Stomach (tissue), 8 donors: ENCODE measurements at regions not wholly inside any gene's neighbourhood (a gene's known extent, or its start where the extent isn't known, plus 50 kb on each side); places are given as distances from the start of the nearest gene placed in this dataset.
A peak's percentile ranks its signal among the peaks of the same experiment; 100 is the strongest.

Experiments
- DNase-seq, 2 donors: peaks; one replicate each; pipeline versions ENCODE4 v3.0.0 to v3.0.0-alpha.2; 2013 to 2019
- H3K27ac ChIP-seq, 5 donors: fragments of 200-600 bp in 4 of 5; sonication (generic) in 4 of 5; one replicate each; pipeline ENCODE4 v1.5.1; 2013 to 2019; ENCODE audit warnings: mild to moderate bottlenecking in 1 of 5, moderate library complexity in 1 of 5
- H3K27me3 ChIP-seq, 3 donors: fragments of 200-600 bp; sonication (generic); one replicate each; pipeline ENCODE4 v1.5.1; 2017 to 2019; ENCODE audit warnings: mixed run types in 1 of 3
- H3K36me3 ChIP-seq, 4 donors: fragments of 200-600 bp; sonication (generic); 1 replicate in 3 of 4; 2 replicates in 1 of 4; pipeline ENCODE4 v1.5.1; 2016 to 2019
- H3K4me1 ChIP-seq, 4 donors: fragments of 200-600 bp; sonication (generic); one replicate each; pipeline ENCODE4 v1.5.1; 2016 to 2019
- H3K4me3 ChIP-seq, 4 donors: fragments of 200-600 bp; sonication (generic) in 3 of 4; one replicate each; pipeline ENCODE4 v1.5.1; 2016 to 2019; ENCODE audit warnings: mild to moderate bottlenecking in 1 of 4
- H3K9me3 ChIP-seq, 4 donors: fragments of 200-600 bp; sonication (generic); one replicate each; pipeline ENCODE4 v1.5.1; 2016 to 2019
- EP300 ChIP-seq: sonication (generic); formaldehyde crosslinking; IDR thresholded peaks from one replicate; pipeline ENCODE4 v1.6.1; 2017; ENCODE audit warnings: antibody characterized with exemption
- POLR2A ChIP-seq, 4 donors: fragments of 450-650 bp; IDR thresholded peaks; one replicate each; pipeline ENCODE4 v1.6.1; 2016; ENCODE audit warnings: antibody characterized with exemption in 4 of 4, control low read depth in 2 of 4, mild to moderate bottlenecking in 1 of 4, moderate library complexity in 1 of 4
- POLR2AphosphoS5 ChIP-seq, 3 donors: sonication (generic); formaldehyde crosslinking; IDR thresholded peaks; one replicate each; pipeline ENCODE4 v1.6.1; 2016; ENCODE audit warnings: antibody characterized with exemption in 3 of 3
- WGBS, 5 donors: extraction: QIAGEN DNeasy Blood & Tissue Kit in 3 of 5; methylation state at CpG; one replicate each; pipeline versions ENCODE4 v1.1.5 to v1.1.7; 2013 to 2018; 5-methylcytosine and 5-hydroxymethylcytosine counted together
- intact Hi-C: fragments of 100-400 bp; cut with DNase I; formaldehyde crosslinking; loops from one replicate; pipeline ENCODE4 v1.15.1; 2023; ENCODE audit warnings: low total_unique reads
- TF ChIP-seq, protein P1 (sequence below), 7 experiments: fragments of 450-650 bp in 4 of 7; fragments of 200-600 bp in 3 of 7; sonication (generic) in 3 of 7; IDR thresholded peaks; one replicate each; pipeline ENCODE4 v1.5.1; 2016 to 2019; ENCODE audit warnings: antibody characterized with exemption in 7 of 7, control low read depth in 2 of 7, mild to moderate bottlenecking in 1 of 7
- donor health status: healthy with polysubstance abuse.
- donor health status: Bipolar disorder and iron deficiency.
- donor health status: healthy.

DNA sequence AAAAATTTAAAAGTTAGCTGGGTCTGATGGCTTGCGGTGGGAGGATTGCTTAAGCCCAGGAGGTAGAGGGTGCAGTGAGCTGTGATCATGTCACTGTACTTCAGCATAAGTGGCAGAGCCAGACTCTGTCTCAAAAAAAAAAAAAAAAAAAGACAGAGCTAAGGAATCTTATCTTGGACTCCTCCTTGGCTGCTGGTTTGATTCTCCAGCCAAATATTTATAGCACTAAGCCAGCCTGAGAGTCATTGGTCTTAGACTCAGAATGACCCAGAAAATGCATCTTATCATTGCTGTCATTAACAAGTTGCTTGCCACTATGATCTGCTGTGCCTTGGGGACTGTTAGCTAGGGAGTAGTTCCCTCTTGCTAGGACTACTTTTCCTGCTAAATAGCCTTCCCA, 164.7 kb downstream of the GNAT3 start:
- no peaks in the 10 kb centered on the region for H3K27me3 ChIP-seq
- intact Hi-C loops, result no loop called here
- no peak overlapping the region for H3K4me3 ChIP-seq
- H3K9me3 ChIP-seq, result no peaks in the 10 kb centered on the region
- TF ChIP-seq, protein P1, sequence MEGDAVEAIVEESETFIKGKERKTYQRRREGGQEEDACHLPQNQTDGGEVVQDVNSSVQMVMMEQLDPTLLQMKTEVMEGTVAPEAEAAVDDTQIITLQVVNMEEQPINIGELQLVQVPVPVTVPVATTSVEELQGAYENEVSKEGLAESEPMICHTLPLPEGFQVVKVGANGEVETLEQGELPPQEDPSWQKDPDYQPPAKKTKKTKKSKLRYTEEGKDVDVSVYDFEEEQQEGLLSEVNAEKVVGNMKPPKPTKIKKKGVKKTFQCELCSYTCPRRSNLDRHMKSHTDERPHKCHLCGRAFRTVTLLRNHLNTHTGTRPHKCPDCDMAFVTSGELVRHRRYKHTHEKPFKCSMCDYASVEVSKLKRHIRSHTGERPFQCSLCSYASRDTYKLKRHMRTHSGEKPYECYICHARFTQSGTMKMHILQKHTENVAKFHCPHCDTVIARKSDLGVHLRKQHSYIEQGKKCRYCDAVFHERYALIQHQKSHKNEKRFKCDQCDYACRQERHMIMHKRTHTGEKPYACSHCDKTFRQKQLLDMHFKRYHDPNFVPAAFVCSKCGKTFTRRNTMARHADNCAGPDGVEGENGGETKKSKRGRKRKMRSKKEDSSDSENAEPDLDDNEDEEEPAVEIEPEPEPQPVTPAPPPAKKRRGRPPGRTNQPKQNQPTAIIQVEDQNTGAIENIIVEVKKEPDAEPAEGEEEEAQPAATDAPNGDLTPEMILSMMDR (IDR thresholded peaks at IDR 0.05), result no peak
- TF ChIP-seq EP300 (no peak), POLR2A (IDR thresholded peaks at IDR 0.05) (no peak), POLR2AphosphoS5 (IDR thresholded peaks at IDR 0.05) (no peak)
- peaks cover 0 to 5% (median 2%) of the 10 kb centered on the region in 4 donors for H3K4me1 ChIP-seq
- 89 to 95% (median 93%) methylated on average over 1 of the region's 1 CpG for whole genome bisulfite sequencing, 5 donors
- no peak for DNase-seq
- no peak overlapping the region for H3K27ac ChIP-seq
- H3K36me3 ChIP-seq, result no peaks in the 10 kb centered on the region

DNA sequence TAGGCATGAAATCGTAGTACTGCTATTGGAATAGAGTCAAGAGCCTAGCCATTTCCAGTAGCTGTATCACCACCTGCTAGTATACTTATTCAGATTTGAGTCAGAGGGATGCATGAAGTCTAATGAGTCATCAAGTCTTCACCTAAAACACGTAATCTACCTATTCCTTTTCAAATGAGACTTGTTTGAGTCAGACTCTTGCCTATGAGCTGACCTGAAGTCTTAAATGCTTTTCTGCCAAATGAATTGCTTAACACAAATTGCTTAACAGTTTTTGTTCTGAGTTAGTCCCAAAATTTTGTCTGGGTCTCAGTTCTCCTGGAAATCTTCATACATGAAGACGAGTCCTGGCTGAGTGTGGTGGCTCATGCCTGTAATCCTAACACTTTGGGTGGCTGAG, 165.2 kb downstream of the GNAT3 start:
- no peaks in the 10 kb centered on the region for H3K9me3 ChIP-seq
- 61 to 81% (median 68%) methylated on average over 3 of the region's 3 CpGs for WGBS, 5 donors
- H3K36me3 ChIP-seq, result no peaks in the 10 kb centered on the region
- intact Hi-C loops, result no loop called here
- no peak overlapping the region for H3K27ac ChIP-seq
- peaks cover 0 to 5% (median 2%) of the 10 kb centered on the region in 4 donors for H3K4me1 ChIP-seq
- DNase-seq, result no peak
- TF ChIP-seq POLR2AphosphoS5 (IDR thresholded peaks at IDR 0.05) (no peak), POLR2A (IDR thresholded peaks at IDR 0.05) (no peak), EP300 (no peak)
- TF ChIP-seq, protein P1 (IDR thresholded peaks at IDR 0.05), result no peak
- no peak overlapping the region for H3K4me3 ChIP-seq
- no peaks in the 10 kb centered on the region for H3K27me3 ChIP-seq

DNA sequence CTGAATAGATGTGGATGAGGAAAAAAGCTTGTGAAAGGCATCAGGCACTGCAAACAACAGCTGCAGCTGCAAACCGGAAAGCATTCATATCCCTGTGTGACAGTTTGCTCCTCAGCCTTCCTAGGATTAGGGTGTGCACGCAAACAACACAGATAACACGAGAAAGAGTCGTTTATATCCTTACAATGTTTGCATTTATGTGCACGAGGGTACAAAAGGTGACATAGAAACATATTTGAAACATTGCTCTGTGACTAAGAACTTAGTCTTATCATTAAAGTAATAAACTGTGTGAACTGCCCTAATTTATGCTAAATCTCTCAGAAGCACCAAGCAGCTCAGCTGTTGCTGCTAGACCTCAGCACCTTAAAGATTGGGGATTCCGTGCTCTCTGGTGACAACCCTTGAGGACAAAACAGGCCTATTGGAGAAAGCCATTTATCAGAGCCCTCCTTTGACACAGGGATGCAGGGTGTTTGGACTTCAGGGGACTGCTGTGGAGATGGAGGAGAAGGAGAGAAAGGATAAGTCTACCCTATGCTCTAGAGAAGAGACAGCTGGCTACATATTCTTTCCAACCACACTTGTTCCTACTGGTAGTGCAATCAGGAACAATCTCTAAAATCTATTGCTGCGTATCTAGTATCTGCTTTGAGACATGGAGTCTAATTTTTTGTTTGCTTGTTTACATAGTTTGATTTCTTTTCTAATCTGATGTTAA, 176.2 kb downstream of the GNAT3 start:
- peak in 1 of 2 donors; percentile 74 for DNase-seq
- H3K9me3 ChIP-seq, result no peaks in the 10 kb centered on the region
- intact Hi-C loops, result no loop called here
- WGBS, 5 donors, result 10 to 22% (median 14%) methylated on average over 7 of the region's 7 CpGs
- no peak overlapping the region for H3K4me3 ChIP-seq
- peaks cover 21 to 32% (median 24%) of the 10 kb centered on the region in 4 donors for H3K4me1 ChIP-seq
- TF ChIP-seq EP300, result no peak
- TF ChIP-seq, protein P1 (IDR thresholded peaks at IDR 0.05), result no peak
- TF ChIP-seq POLR2AphosphoS5 (IDR thresholded peaks at IDR 0.05), result peak in 2 of 3 donors; percentile 28 to 42
- no peaks in the 10 kb centered on the region for H3K36me3 ChIP-seq
- H3K27ac ChIP-seq, result peak overlapping the region in 3 of 5 donors; percentile 3 to 30 (median 23)
- no peaks in the 10 kb centered on the region for H3K27me3 ChIP-seq

DNA sequence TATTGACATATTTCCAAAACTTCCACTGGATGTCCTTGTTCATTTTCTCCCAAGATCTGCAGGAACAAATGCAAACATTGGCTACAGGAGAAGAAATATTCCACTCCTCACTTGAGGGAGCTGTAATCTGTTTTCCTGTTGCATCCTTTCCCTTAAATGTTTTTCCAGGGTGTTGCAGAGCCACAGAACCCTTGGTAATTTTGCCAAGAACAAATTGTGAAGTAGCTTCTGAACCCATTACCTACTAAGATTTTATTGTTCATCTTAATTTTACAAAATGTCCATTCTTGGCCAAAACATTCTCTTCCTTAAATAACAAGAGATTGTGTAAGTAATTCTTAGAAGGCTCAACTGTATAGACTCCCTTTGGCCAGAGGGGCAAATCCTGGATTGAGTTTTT, 177.0 kb downstream of the GNAT3 start:
- intact Hi-C loops, result no loop called here
- H3K27ac ChIP-seq, result peak overlapping the region in 1 of 5 donors; percentile 39
- TF ChIP-seq EP300 (no peak), POLR2A (IDR thresholded peaks at IDR 0.05) (no peak), POLR2AphosphoS5 (IDR thresholded peaks at IDR 0.05) (no peak)
- TF ChIP-seq, protein P1 (IDR thresholded peaks at IDR 0.05), result no peak

More for the DNA sequence above, 177.0 kb downstream of the GNAT3 start:
- no peaks in the 10 kb centered on the region for H3K9me3 ChIP-seq
- H3K4me1 ChIP-seq, result peaks cover 21 to 32% (median 24%) of the 10 kb centered on the region in 4 donors
- H3K27me3 ChIP-seq, result no peaks in the 10 kb centered on the region
- H3K4me3 ChIP-seq, result no peak overlapping the region
- DNase-seq, result no peak
- H3K36me3 ChIP-seq, result no peaks in the 10 kb centered on the region
